ENCODE measurements at regions not wholly inside any gene's neighbourhood (a gene's known extent, or its start where the extent isn't known, plus 50 kb on each side); places are given as distances from the start of the nearest gene placed in this dataset.
"Not testable (repeated sequence)": the region's sequence is repeated elsewhere in the genome, so short reads cannot be mapped to it uniquely, and the experiment has no call there.

- DNase-seq, result peak; percentile 87
Measured at GRCh38 chr7:67625257-67625737, 628.7 kb downstream of the TYW1 start.

DNA sequence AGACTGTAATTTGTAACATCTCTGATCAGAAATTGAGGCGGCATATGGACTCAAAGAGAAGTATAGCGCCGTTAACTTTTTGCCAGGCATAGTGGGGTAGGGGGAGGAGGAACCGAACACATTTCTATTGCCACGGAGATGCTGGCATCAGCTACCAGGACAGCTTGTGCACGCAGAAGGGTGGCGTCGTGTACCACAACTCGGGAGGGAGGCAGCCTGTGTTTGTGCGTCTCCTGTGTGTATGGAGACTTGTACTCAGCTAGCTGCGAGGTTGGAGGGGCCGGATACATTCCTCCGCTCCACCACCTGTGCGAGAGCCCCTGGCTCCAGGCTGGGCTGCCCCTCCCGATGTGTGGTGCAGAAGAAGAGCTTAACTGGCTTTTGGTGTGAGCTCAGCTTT lies 634.8 kb downstream of the TYW1 start:
- DNase-seq, result no peak

- DNase-seq, result no peak
Measured at GRCh38 chr7:67635271-67635670, 638.6 kb downstream of the TYW1 start.

DNA sequence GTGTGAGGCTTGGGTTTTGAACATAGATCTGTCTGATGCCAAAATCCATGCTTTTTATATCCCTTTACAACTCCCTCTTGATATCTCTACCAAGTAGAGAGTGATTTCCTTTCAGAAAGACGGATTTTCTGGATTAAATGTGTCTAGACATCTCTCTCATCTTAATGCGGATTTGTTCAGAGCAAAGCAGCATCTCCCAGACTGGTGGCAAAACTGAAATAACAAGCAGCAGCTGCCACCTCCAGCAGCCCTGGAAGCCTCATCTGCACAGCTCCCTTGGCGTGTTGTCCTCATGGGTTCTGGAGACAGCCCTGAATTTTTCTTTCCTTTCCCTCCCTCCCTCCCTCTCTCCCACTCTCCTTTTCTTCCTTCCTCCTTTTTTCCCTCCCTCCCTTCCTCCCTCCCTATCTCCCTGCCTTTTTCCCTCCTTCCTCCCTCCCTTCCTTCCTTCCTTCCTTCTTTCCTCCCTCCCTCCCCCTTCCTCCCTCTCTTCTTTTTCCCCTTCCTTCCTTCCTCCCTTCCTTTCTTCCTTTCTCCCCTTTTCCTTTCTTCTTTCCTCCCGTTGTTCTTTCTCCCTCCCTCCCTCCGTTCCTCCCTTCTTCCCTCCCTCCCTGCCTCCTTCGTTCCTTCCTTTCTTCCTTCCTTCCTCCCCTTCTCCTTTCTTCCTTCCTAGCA lies 639.9 kb downstream of the TYW1 start:
- no peak for DNase-seq

DNA sequence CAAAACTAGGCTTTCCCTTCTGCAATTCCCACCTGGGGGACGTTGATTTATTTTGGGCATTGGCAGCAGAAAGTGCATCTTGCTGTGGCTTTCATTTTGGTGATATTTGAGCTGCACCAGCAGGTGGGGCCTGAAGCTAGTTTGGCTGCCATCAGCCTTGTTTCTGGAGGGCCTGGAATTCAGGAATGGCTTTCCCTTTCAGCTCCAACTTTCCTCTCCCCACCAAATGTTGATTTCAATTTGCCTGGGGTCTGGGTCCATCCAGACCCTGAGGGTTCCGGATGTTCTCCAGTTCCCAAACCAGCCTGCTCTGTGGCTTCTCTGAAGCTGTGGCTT lies 640.4 kb downstream of the TYW1 start:
- no peak for DNase-seq

DNA sequence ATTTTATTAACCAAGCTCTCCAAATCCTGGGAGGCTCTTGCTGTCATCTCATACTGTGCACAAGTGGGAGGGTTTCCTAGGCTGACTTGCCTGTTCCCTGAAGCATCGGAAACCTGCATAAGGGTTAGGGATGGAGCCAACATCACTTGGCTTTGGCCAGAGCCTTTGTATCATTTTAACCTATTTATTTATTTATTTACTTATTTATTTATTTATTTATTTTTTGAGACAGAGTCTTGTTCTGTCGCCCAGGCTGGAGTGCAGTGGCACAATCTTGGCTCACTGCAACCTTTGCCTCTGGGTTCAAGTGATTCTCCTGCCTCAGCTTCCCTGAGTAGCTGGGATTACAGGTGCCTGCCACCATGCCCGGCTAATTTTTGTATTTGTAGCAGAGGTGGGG lies 645.9 kb downstream of the TYW1 start:
- DNase-seq, result not testable (repeated sequence)

GRCh38 chr7:67644151-67644550 lies 647.5 kb downstream of the TYW1 start:
- no peak for DNase-seq

DNA sequence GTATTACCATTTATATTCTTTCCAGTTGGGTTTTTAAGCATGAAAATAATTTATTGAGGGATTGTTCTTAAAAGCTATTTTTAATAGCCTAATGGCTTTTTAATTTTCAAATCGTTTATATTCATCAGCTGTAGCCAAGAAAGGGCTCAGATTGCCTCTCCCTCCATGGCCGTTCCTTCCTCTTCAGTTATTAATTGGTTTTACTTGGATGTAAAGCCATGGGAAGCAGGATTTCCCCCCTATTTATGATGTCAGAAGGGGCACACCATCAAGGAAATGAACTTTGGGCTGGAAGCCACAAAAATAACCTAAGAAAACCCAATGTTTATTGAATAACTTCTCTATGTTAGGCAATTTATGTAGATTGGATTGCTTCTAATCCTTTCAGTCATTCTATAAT lies 656.3 kb downstream of the TYW1 start:
- no peak for DNase-seq

DNA sequence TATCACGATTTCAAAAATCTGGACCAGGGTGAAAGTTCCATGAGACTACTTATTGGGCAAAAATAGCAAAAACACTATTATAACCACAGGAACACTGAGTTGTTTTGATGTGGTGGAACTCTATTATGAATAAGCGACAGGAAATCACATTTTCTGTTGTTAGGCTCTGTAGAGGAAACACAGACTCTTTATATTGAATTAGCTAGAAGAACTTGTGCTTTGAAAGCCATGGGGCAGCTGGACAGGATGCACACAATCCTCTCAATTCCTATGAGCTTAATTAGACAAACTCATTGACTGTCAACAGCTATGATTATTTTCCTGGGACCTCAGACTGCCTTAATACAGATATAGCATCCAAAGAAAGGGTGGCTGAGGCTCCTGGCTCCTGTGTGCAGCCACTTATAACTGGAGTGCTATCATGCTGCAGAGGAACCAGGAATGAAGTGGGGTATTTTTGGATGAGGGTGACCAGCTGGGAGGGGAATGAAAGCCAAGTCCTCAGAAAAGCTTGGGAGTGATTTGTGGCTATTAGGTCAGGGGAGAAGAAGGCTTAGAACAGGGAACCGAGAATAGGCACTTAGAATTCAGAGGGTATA lies 657.3 kb downstream of the TYW1 start:
- no peak for DNase-seq

DNA sequence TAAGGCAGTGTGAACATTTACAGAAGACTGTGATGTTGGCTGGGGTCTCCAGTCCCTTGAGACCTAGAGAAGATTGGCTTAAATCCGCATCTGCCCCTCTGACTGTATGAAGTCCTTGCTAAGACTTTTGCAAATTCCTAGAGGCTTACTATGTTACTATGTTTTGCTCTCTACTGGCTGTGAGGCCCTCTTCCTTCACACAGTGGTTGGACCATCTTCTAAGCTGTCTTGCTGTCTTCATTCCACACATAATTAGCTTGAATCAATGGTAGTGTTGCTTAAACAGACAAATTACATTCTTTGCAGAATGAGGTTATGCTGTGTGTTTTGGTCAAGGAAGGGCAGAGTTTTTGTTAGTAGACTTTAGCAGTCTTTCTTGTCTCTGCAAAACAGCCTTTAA lies 658.0 kb downstream of the TYW1 start:
- no peak for DNase-seq

DNA sequence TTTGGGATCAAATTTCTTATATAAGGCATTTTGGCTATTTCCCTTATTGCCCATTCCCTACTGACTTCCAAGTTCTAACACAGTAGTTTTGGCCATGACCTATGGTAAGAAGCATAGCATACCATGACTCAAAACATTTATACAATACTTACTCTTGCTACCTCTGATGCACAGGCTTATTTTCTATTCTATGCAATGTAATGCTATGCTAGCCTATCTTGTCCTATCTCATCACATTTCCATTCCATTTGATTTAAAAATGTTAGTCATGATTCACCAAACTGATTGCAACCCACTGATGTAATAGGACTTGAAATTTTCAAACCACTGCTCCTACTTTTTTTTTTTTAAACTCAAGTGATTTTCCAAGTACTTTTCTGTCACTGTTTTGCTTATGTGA lies 658.5 kb downstream of the TYW1 start:
- DNase-seq, result no peak

DNA sequence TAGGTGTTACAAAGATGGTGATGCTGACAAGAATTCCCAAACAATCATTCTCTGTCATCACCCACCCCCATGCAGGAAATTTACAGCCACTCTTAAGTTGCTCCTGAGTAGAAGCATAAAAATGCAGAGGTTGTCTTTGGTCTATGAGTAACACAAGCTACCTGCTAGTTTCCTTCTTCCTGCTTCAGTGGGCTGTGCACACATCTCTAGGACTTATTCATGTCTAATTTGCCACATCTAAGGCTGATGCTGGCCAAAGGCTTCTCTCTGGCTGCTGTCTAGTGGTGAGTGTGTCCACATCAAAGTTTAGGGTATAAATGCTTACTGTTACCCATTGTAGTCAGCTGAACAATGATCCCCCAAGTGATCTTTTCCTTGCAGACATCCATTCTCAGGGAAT lies 662.5 kb downstream of the TYW1 start:
- no peak for DNase-seq

DNA sequence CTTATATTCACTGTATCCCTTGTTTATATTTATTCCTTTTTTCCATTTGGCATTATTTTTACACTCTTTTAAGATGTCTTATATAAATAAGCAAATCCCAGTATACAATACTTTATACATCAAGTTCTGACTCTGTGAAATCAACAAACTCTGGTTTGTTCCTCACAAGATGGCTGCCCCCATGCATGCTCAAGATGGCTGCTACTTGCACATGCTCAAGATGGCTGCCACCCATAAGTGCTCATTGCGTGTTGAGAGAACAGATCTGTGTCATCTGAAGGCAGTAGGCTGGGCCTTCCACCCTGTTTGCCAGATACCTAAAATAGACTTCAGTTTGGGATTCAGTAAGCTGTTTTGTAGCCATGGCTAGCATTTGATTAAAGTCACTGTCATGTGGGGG lies 666.2 kb downstream of the TYW1 start:
- DNase-seq, result no peak

GRCh38 chr7:67663644-67664043 lies 667.0 kb downstream of the TYW1 start:
- DNase-seq, result no peak

DNA sequence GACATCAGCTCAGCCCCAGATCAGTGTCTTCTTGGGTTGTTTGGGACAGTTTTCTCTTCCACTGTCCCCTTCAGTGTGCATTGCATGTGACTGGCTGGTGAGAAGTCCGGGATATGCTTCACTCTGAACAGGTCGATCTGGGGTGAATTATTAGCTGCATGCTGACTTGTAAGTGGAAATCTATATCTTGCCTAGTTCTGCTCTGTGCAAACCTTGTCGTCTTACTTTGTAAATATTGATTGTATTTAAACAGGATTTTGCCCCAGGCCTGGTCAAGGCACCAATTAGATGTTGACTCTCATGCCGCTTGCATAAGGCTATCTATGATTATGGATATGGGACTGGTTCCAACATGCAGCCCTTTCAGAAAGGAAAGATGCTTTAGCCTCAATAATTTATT lies 669.7 kb downstream of the TYW1 start:
- not testable (repeated sequence) for DNase-seq

- no peak for DNase-seq
Measured at GRCh38 chr7:67671006-67671548, 674.4 kb downstream of the TYW1 start.

GRCh38 chr7:67673861-67674260 lies 677.2 kb downstream of the TYW1 start:
- no peak for DNase-seq

- DNase-seq, result not testable (repeated sequence)
Measured at GRCh38 chr7:67674862-67675261, 678.2 kb downstream of the TYW1 start.

- DNase-seq, result no peak
Measured at GRCh38 chr7:67675971-67676370, 679.3 kb downstream of the TYW1 start.

DNA sequence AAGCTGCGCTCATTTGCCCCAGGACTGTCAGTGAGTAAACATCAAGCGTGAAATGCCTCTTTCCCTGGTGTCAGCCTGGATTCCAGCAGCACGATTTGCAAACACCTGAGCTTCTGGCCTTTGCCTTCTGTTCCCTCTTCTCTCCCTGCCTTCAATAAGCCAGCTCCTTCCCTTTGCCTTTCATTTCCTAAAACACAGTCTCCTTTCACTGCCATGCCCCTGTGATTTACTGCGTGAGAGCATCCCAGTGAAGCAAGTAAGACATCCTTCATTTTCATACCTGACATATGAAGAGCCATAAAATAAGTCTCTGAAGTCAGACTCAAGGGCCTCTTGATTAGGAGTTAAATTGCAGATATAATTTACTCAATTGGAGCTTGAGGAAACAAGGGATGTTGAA lies 681.8 kb downstream of the TYW1 start:
- no peak for DNase-seq

GRCh38 chr7:67683628-67684027 lies 687.0 kb downstream of the TYW1 start:
- DNase-seq, result no peak

DNA sequence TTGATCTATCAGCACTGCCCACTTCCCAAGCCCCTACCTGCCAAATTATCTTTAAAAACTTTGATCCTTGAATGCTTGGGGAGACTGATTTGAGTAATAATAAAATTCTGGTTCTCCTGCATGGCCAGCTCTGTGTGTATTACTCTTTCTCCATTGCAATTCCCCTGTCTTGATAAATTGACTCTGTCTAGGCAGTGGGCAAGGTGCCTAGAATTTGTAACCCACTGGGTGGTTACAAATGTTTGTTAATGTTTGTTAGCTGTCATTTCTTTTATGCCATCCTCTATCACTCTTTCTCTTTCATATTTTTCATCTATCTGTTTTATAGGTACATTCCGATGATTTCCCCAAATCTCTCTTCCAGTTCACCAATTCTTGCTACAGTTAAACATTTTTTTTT lies 694.1 kb downstream of the TYW1 start:
- DNase-seq, result no peak

- DNase-seq, result no peak
Measured at GRCh38 chr7:67692425-67692824, 695.8 kb downstream of the TYW1 start.

DNA sequence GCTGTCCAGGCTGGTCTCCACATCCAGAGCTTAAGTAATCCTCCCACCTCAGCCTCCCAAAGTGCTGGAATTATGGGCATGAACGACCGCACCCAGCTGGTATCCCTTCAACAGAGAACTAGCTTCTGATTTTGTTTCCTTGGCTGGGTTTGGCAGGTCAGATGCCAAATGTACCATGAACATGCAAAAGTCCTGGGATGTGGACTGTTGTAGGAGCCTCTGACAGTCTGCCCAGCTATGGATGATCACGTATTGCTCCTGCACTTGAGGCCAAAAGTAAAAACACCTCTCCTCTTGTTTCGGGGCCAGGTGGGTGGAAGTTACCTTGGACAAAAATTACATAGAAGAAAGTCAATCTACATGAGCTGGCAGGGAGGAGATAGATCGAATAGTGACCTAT lies 699.5 kb downstream of the TYW1 start:
- no peak for DNase-seq

DNA sequence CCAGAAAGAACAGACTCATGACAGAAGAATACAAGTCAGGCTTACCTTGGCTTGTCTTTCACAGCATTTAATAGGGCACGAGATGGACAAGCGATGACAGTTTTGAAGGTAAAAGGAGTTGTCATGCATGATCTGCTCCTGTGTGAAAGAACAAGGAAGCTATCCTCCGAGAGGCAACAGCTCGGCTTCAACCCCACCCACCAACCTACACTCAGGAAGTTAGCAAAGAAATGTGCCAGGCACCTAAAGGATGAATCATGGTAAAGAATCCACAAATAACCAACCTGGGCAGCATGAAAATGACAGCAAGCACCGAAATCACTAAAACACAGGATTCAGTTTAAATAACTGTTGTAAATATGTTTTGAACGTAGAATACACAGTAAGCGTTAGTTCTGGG lies 700.2 kb downstream of the TYW1 start:
- DNase-seq, result no peak

Measured in right forelimb (tissue), 1 donor.